ENCODE measurements at regions not wholly inside any gene's neighbourhood (a gene's known extent, or its start where the extent isn't known, plus 50 kb on each side); places are given as distances from the start of the nearest gene placed in this dataset.

DNA sequence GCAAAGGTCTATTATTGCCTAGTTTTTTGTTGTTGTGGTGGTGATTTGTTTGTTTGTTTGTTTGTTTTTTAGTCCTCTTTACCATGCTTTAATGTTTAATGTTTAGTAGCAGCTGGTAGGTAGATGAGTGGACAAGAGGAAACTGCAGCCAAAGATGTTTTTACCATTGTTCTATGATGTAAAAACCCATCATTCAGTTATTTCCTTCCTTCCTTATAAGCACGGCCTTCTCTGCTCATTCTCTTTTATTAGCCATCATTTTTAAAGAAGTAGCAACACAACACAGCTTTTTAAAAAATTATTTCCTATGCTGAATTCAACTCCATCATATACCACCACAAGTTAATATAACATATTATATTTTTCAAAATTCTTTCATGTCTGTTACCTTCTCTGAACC, 58.5 kb upstream of the BOC start:
- H3K27ac ChIP-seq = no peak overlapping the region
- 36 to 60% methylated on average over 1 of the region's 1 CpG for WGBS, 2 donors
- H3K27me3 ChIP-seq = no peaks in the 10 kb centered on the region
- no peak for TF ChIP-seq EP300 (IDR thresholded peaks at IDR 0.05)
- no peak for TF ChIP-seq POLR2AphosphoS5 (IDR thresholded peaks at IDR 0.05)
- no peak for TF ChIP-seq POLR2A (IDR thresholded peaks at IDR 0.05)
- TF ChIP-seq CTCF (IDR thresholded peaks at IDR 0.05) = no peak
- H3K36me3 ChIP-seq = no peaks in the 10 kb centered on the region
- DNase-seq (no peak), ATAC-seq (ENCODE audit: low FRiP score in 2 of 2) (no peak)
- peaks cover 0 to 9% (median 4%) of the 10 kb centered on the region in 4 donors for H3K4me1 ChIP-seq
- H3K9me3 ChIP-seq = no peaks in the 10 kb centered on the region
- H3K4me3 ChIP-seq = no peak overlapping the region

DNA sequence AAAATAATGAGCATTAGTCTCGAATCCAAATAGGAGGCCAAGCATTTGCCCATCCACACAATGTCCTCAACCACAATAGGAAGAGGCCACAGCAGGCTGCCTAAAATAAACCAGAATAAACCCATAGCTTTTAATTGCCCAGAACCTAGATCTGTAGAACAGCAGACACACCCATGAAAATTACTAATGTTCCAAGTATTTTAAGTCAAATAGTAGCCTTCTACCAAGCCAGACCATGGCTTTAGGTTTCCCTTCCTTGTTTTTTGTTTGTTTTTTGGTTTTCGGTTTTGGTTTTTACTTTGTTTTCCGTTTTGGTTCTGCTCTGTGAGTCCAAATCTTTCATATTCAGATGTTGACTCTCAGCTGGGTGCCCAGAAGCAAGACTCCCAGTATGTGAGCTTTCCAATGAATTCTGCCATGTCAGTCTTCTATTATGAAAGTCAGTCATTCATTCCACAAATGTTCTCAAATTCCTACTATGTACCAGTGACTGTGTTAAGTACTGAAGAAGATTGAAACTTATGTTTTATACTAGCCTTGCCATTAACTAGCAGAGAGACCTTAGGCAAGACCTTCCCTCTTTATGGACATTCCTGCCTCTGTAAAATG, 57.8 kb upstream of the BOC start:
- 77 to 80% methylated on average over 3 of the region's 3 CpGs for WGBS, 2 donors
- ATAC-seq (ENCODE audit: low FRiP score in 2 of 2) = no peak
- DNase-seq = no peak
- TF ChIP-seq POLR2A (IDR thresholded peaks at IDR 0.05) (no peak), EP300 (IDR thresholded peaks at IDR 0.05) (no peak), POLR2AphosphoS5 (IDR thresholded peaks at IDR 0.05) (no peak), CTCF (IDR thresholded peaks at IDR 0.05) (no peak)
- peaks cover 0 to 9% (median 4%) of the 10 kb centered on the region in 4 donors for H3K4me1 ChIP-seq
- H3K9me3 ChIP-seq = no peaks in the 10 kb centered on the region
- no peak overlapping the region for H3K27ac ChIP-seq
- no peaks in the 10 kb centered on the region for H3K36me3 ChIP-seq
- no peaks in the 10 kb centered on the region for H3K27me3 ChIP-seq
- no peak overlapping the region for H3K4me3 ChIP-seq

DNA sequence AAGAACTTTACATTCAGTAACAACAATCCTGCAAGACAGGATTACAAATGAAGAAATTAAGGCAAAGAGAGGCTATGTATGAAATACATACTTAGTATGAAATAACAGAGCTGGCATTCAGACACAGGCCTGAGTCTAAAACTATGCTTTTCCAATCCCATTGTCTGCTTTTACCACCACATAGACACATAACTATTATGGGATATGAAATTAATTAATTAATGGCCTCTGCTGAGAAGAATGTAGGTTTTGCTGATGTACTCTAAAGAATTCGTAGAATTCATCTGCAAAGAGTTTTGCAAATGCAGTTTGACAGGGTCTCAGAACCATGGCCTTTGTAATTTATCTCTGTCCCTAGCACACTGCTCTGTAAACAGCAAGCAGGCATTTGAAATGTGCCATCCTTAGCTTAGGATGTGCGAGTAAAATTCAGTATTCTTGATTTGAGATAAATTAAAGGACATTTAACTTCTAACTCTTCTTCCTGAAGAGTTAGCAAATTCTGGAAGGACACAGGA, 54.5 kb upstream of the BOC start:
- Histone ChIP-seq H3K27ac (no peak overlapping the region), H3K4me1 (peaks cover 0 to 5% (median 1%) of the 10 kb centered on the region in 4 donors), H3K27me3 (no peaks in the 10 kb centered on the region), H3K9me3 (no peaks in the 10 kb centered on the region), H3K4me3 (no peak overlapping the region), H3K36me3 (no peaks in the 10 kb centered on the region)
- ATAC-seq (ENCODE audit: low FRiP score in 2 of 2) = no peak
- TF ChIP-seq POLR2A (IDR thresholded peaks at IDR 0.05) (no peak), POLR2AphosphoS5 (IDR thresholded peaks at IDR 0.05) (no peak)
- DNase-seq = no peak
- 87 to 100% methylated on average over 2 of the region's 2 CpGs for WGBS, 2 donors

- 81 to 85% methylated on average over 3 of the region's 3 CpGs for WGBS, 2 donors
- H3K27ac ChIP-seq = no peak overlapping the region
- TF ChIP-seq CTCF (IDR thresholded peaks at IDR 0.05) = no peak
- TF ChIP-seq EP300 (IDR thresholded peaks at IDR 0.05) = no peak
- TF ChIP-seq POLR2AphosphoS5 (IDR thresholded peaks at IDR 0.05) = no peak
- no peak for TF ChIP-seq POLR2A (IDR thresholded peaks at IDR 0.05)
These were observed 53.8 kb upstream of the BOC start for GRCh38 chr3:113157408-113158030.

DNA sequence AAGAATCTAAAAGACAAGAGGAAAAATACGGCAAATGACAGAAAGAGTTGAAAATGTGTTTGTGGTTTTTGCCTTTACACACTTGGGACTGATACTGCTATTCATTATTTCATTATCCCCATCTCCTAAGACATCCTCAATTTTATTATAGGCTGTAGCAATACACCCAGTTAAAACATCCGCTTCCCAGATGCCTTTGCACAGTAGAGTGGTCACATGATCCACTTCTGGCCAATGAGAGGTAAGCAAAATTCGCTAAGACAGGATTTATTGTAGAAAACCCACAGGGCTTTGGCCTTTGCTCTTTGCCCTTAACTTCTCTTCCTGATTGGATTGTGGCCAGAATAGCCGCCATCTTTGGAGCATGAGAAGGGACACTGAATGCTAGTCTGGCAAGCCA, 53.2 kb upstream of the BOC start:
- Histone ChIP-seq H3K4me3 (no peak overlapping the region), H3K4me1 (no peaks in the 10 kb centered on the region), H3K36me3 (no peaks in the 10 kb centered on the region), H3K27me3 (no peaks in the 10 kb centered on the region), H3K27ac (no peak overlapping the region), H3K9me3 (no peaks in the 10 kb centered on the region)
- ATAC-seq (ENCODE audit: low FRiP score in 2 of 2) (peak in 1 of 2 donors; percentile 82), DNase-seq (no peak)
- TF ChIP-seq POLR2AphosphoS5 (IDR thresholded peaks at IDR 0.05) = no peak
- no peak for TF ChIP-seq EP300 (IDR thresholded peaks at IDR 0.05)
- no peak for TF ChIP-seq POLR2A (IDR thresholded peaks at IDR 0.05)
- TF ChIP-seq CTCF (IDR thresholded peaks at IDR 0.05) = no peak
- 87 to 89% methylated on average over 4 of the region's 4 CpGs for WGBS, 2 donors

More at GRCh38 chr3:113157408-113158030, 53.8 kb upstream of the BOC start:
- Histone ChIP-seq H3K9me3 (no peaks in the 10 kb centered on the region), H3K4me1 (no peaks in the 10 kb centered on the region), H3K4me3 (no peak overlapping the region), H3K27me3 (no peaks in the 10 kb centered on the region), H3K36me3 (no peaks in the 10 kb centered on the region)
- DNase-seq (no peak), ATAC-seq (ENCODE audit: low FRiP score in 2 of 2) (peak in 1 of 2 donors; percentile 85)

Data from upper lobe of left lung (tissue), 6 donors.